Keratinocyte (primary cell): ENCODE measurements at regions not wholly inside any gene's neighbourhood (a gene's known extent, or its start where the extent isn't known, plus 50 kb on each side); places are given as distances from the start of the nearest gene placed in this dataset.
A peak's percentile ranks its signal among the peaks of the same experiment; 100 is the strongest.

Source experiments
- DNase-seq: peaks from one replicate; pipeline ENCODE4 v3.0.0-alpha.2; 2011; ENCODE audit warnings: low read depth, missing footprints, low spot score
- FAIRE-seq: peaks from 2 replicates; lab custom pipeline; 2011; peaks lifted over from hg19 to GRCh38; lab: Jason Lieb, UNC
- H2AFZ ChIP-seq: 2 replicates; pipeline ENCODE4 v1.6.0; 2012; ENCODE audit warnings: low read length, control low read depth, inconsistent platforms; ENCODE audit not compliant: control insufficient read depth
- H3K27ac ChIP-seq: 2 replicates; pipeline ENCODE4 v1.5.1; 2011; ENCODE audit warnings: low read length; ENCODE audit not compliant: control insufficient read depth, insufficient read depth
- H3K27me3 ChIP-seq: 3 replicates; pipeline ENCODE4 v1.6.0; 2011; ENCODE audit warnings: low read length; ENCODE audit not compliant: control insufficient read depth, insufficient read depth; ENCODE audit errors: extremely low read depth
- H3K36me3 ChIP-seq, 2 experiments: 2 replicates in 1 of 2; 3 replicates in 1 of 2; pipeline ENCODE4 v1.5.1; 2011; ENCODE audit warnings: low read length in 2 of 2, mild to moderate bottlenecking in 1 of 2; ENCODE audit not compliant: control insufficient read depth in 2 of 2, insufficient read depth in 2 of 2; ENCODE audit errors: extremely low read depth in 1 of 2
- H3K4me1 ChIP-seq: 3 replicates; pipeline ENCODE4 v1.5.1; 2011; ENCODE audit warnings: low read length; ENCODE audit not compliant: control insufficient read depth, insufficient read depth; ENCODE audit errors: extremely low read depth
- H3K4me2 ChIP-seq: 3 replicates; pipeline ENCODE4 v1.6.0; 2011; ENCODE audit warnings: low read depth, low read length; ENCODE audit not compliant: control insufficient read depth, insufficient read depth; ENCODE audit errors: extremely low read depth
- H3K4me3 ChIP-seq, 3 experiments: fragments of 200-600 bp in 1 of 3; sonication (generic) in 1 of 3; 2 replicates in 2 of 3; 3 replicates in 1 of 3; pipeline ENCODE4 v1.5.1; 2011 to 2016; ENCODE audit warnings: low read length in 3 of 3, mild to moderate bottlenecking in 3 of 3, control low read depth in 2 of 3, inconsistent platforms in 1 of 3, low read depth in 1 of 3, mixed read lengths in 1 of 3, mixed run types in 1 of 3, moderate library complexity in 1 of 3; ENCODE audit not compliant: control insufficient read depth in 2 of 3, insufficient read depth in 2 of 3; ENCODE audit errors: extremely low read depth in 1 of 3
- H3K79me2 ChIP-seq: 2 replicates; pipeline ENCODE4 v1.6.0; 2012; ENCODE audit warnings: low read length; ENCODE audit not compliant: control insufficient read depth, insufficient read depth
- H3K9ac ChIP-seq: 3 replicates; pipeline ENCODE4 v1.6.0; 2011; ENCODE audit warnings: low read length; ENCODE audit not compliant: control insufficient read depth, insufficient read depth; ENCODE audit errors: extremely low read depth
- H3K9me1 ChIP-seq: 3 replicates; pipeline ENCODE4 v1.6.0; 2011; ENCODE audit warnings: low read length; ENCODE audit not compliant: control insufficient read depth, insufficient read depth; ENCODE audit errors: extremely low read depth
- H3K9me3 ChIP-seq: 2 replicates; pipeline ENCODE4 v1.5.1; 2012; ENCODE audit warnings: low read depth, low read length; ENCODE audit not compliant: control insufficient read depth
- H4K20me1 ChIP-seq: 3 replicates; pipeline ENCODE4 v1.6.0; 2011; ENCODE audit warnings: low read length; ENCODE audit not compliant: control insufficient read depth, insufficient read depth; ENCODE audit errors: extremely low read depth
- CTCF ChIP-seq, 3 experiments: IDR thresholded peaks in 1 of 3; conservative IDR thresholded peaks in 1 of 3; optimal IDR thresholded peaks in 1 of 3; 2 replicates in 2 of 3; 3 replicates in 1 of 3; pipeline versions ENCODE3 to v1.5.1; 2011; ENCODE audit warnings: low read length in 3 of 3, mild to moderate bottlenecking in 3 of 3, moderate library complexity in 2 of 3, control low read depth in 1 of 3, inconsistent platforms in 1 of 3; ENCODE audit not compliant: insufficient read depth in 2 of 3; ENCODE audit errors: extremely low read depth in 1 of 3
- EZH2 ChIP-seq: IDR thresholded peaks from one replicate; pipeline ENCODE4 v1.6.1; 2012; ENCODE audit warnings: inconsistent platforms, mild to moderate bottlenecking, low read length, moderate library complexity
- dilution Hi-C: fragments of 300-500 bp; cut with MboI; formaldehyde crosslinking; loops from one replicate; pipeline ENCODE4 v1.7.0; 2020; ENCODE audit warnings: low sequenced_read_pairs; ENCODE audit not compliant: extremely low pct_ligation_motif_present

DNA sequence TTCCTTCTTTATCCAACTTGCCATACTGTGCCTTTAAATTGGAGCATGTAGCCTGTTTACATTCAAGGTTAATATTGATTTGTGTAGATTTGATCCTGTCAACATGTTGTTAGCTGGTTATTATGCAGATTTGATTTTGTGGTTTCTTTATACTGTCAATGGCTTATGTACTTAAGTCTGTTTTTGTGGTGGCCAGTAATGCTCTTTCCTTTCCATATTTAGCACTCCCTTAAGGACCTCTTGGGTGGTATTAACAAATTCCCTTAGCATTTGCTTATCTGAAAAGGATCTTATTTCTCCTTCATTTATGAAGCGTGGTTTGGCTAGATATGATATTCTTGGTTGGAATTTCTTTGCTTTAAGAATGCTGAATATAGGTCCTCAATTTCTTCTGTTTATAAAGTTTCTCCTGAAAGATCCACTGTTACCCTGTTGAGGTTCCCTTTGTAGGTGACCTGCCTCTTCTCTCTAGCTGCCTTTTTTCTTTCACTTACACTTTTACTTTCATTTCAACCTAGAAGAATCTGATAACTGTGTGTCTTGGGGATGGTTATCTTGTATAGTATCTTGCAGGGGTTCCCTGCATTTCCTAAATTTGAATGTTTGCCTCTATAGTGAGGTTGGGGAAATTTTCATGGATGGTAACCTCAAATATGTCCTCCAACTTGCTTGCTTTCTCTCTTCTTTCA, 86.9 kb upstream of the NEGR1 start:
- DNase-seq (no peak), FAIRE-seq (no peak)
- Histone ChIP-seq H3K36me3 (no peaks in the 10 kb centered on the region), H3K27ac (no peak overlapping the region), H3K9me1 (no peaks in the 10 kb centered on the region), H3K4me3 (no peak overlapping the region), H3K4me1 (peaks cover 14% of the 10 kb centered on the region), H3K9me3 (no peaks in the 10 kb centered on the region), H2AFZ (no peak overlapping the region), H3K79me2 (no peaks in the 10 kb centered on the region), H3K4me2 (no peak overlapping the region), H3K9ac (no peak overlapping the region), H4K20me1 (no peaks in the 10 kb centered on the region), H3K27me3 (no peaks in the 10 kb centered on the region)
- dilution Hi-C loops: no loop called here
- TF ChIP-seq EZH2: no peak
- TF ChIP-seq CTCF (optimal IDR thresholded peaks at IDR 0.05 in 1 of 3, IDR thresholded peaks at IDR 0.05 in 1 of 3, conservative IDR thresholded peaks at IDR 0.05 in 1 of 3; ENCODE audit: extremely low read depth in 1 of 3, insufficient read depth in 2 of 3, low read length in 3 of 3): no peak

- dilution Hi-C loops: no loop called here
- Histone ChIP-seq H4K20me1 (no peaks in the 10 kb centered on the region), H3K4me2 (peak overlapping the region; percentile 56), H3K4me3 (no peak overlapping the region), H3K27ac (no peak overlapping the region), H3K9me1 (no peaks in the 10 kb centered on the region), H3K36me3 (no peaks in the 10 kb centered on the region), H3K79me2 (no peaks in the 10 kb centered on the region), H2AFZ (no peak overlapping the region), H3K9me3 (no peaks in the 10 kb centered on the region), H3K9ac (no peak overlapping the region), H3K4me1 (peaks cover 10% of the 10 kb centered on the region), H3K27me3 (no peaks in the 10 kb centered on the region)
- peak; percentile 86 for FAIRE-seq
- DNase-seq: no peak
- TF ChIP-seq EZH2 (no peak), CTCF (optimal IDR thresholded peaks at IDR 0.05 in 1 of 3, IDR thresholded peaks at IDR 0.05 in 1 of 3, conservative IDR thresholded peaks at IDR 0.05 in 1 of 3; ENCODE audit: extremely low read depth in 1 of 3, insufficient read depth in 2 of 3, low read length in 3 of 3) (no peak)
Measured at GRCh38 chr1:72366466-72366865, 84.1 kb upstream of the NEGR1 start.
